HEK293 (cell line): ENCODE measurements at regions not wholly inside any gene's neighbourhood (a gene's known extent, or its start where the extent isn't known, plus 50 kb on each side); places are given as distances from the start of the nearest gene placed in this dataset.

Experiments used
- CTCF ChIA-PET: fragments of 350-600 bp; formaldehyde crosslinking; extraction: SDS; loops from one replicate; lab custom pipeline; 2021; ENCODE audit warnings: antibody characterized with exemption; lab: Yijun Ruan, JAX
- POLR2A ChIA-PET: fragments of 300-600 bp; formaldehyde crosslinking; extraction: SDS; loops from one replicate; lab custom pipeline; 2020; ENCODE audit warnings: antibody characterized with exemption, inconsistent platforms; lab: Yijun Ruan, JAX
- H3K27ac ChIP-seq: fragments of 200-500 bp; sonication (Bioruptor generic); 2 replicates; pipeline ENCODE4 v1.5.1; 2014; ENCODE audit warnings: low read depth, low read length, control low read depth, inconsistent platforms; ENCODE audit errors: extremely low read depth
- H3K36me3 ChIP-seq, 2 experiments: fragments of 200-500 bp in 1 of 2; sonication (Bioruptor generic) in 1 of 2; 1 replicate in 1 of 2; 2 replicates in 1 of 2; pipeline ENCODE4 v1.5.1; 2014 to 2017; ENCODE audit warnings: inconsistent platforms in 2 of 2, low read length in 2 of 2; ENCODE audit not compliant: control insufficient read depth in 2 of 2, insufficient read depth in 1 of 2
- H3K4me1 ChIP-seq: fragments of 200-500 bp; sonication (Bioruptor generic); 2 replicates; pipeline ENCODE4 v1.5.1; 2014; ENCODE audit warnings: mild to moderate bottlenecking, low read length, inconsistent platforms; ENCODE audit not compliant: control insufficient read depth, insufficient read depth
- H3K4me3 ChIP-seq: 2 replicates; pipeline ENCODE4 v1.5.1; 2011; ENCODE audit warnings: low read depth, mild to moderate bottlenecking, control low read depth, low read length, moderate library complexity
- H3K9me3 ChIP-seq: fragments of 200-500 bp; sonication (Bioruptor generic); 2 replicates; pipeline ENCODE4 v1.5.1; 2014; ENCODE audit warnings: low read depth, low read length, inconsistent platforms; ENCODE audit not compliant: control insufficient read depth, insufficient read depth
- AEBP2 ChIP-seq: fragments of 450-650 bp; formaldehyde crosslinking; IDR thresholded peaks from 2 replicates; pipeline ENCODE4 v1.5.1; 2016; ENCODE audit warnings: missing biosample characterization, missing genetic modification characterization, borderline replicate concordance
- GLI2 ChIP-seq: fragments of 450-650 bp; formaldehyde crosslinking; IDR thresholded peaks from 2 replicates; pipeline ENCODE4; 2017; ENCODE audit warnings: missing biosample characterization, missing genetic modification characterization, low read depth, borderline replicate concordance
- MYNN ChIP-seq: fragments of 450-650 bp; formaldehyde crosslinking; IDR thresholded peaks from 2 replicates; pipeline ENCODE4 v1.5.1; 2016; ENCODE audit warnings: missing biosample characterization, missing genetic modification characterization, borderline replicate concordance
- PRDM6 ChIP-seq: fragments of 450-650 bp; formaldehyde crosslinking; IDR thresholded peaks from 2 replicates; pipeline ENCODE4 v1.5.1; 2017; ENCODE audit warnings: missing biosample characterization, missing genetic modification characterization
- ZBTB49 ChIP-seq: fragments of 450-650 bp; formaldehyde crosslinking; IDR thresholded peaks from 2 replicates; pipeline ENCODE4 v1.5.1; 2016; ENCODE audit warnings: missing biosample characterization, missing genetic modification characterization, low read depth
- ZBTB7A ChIP-seq: fragments of 450-650 bp; formaldehyde crosslinking; IDR thresholded peaks from 2 replicates; pipeline ENCODE4 v1.5.1; 2016; ENCODE audit warnings: low read depth, missing biosample characterization, missing genetic modification characterization
- ZNF10 ChIP-seq: fragments of 450-650 bp; formaldehyde crosslinking; IDR thresholded peaks from 2 replicates; pipeline ENCODE4 v1.5.1; 2017; ENCODE audit warnings: missing biosample characterization, missing genetic modification characterization
- ZNF174 ChIP-seq: fragments of 450-650 bp; formaldehyde crosslinking; IDR thresholded peaks from 2 replicates; pipeline ENCODE4 v1.5.0; 2017; ENCODE audit warnings: missing biosample characterization, mild to moderate bottlenecking, missing genetic modification characterization
- ZNF18 ChIP-seq: fragments of 450-650 bp; formaldehyde crosslinking; IDR thresholded peaks from 2 replicates; pipeline ENCODE4 v1.5.1; 2016; ENCODE audit warnings: missing biosample characterization, missing genetic modification characterization
- ZNF19 ChIP-seq: fragments of 450-650 bp; formaldehyde crosslinking; IDR thresholded peaks from 2 replicates; pipeline ENCODE4; 2016; ENCODE audit warnings: missing biosample characterization, missing genetic modification characterization, low read depth
- ZNF221 ChIP-seq: fragments of 450-650 bp; formaldehyde crosslinking; IDR thresholded peaks from 2 replicates; pipeline ENCODE4 v1.5.1; 2017; ENCODE audit warnings: missing biosample characterization, missing genetic modification characterization, borderline replicate concordance
- ZNF239 ChIP-seq: fragments of 450-650 bp; formaldehyde crosslinking; IDR thresholded peaks from 2 replicates; pipeline ENCODE4 v1.5.1; 2016; ENCODE audit warnings: missing biosample characterization, missing genetic modification characterization
- ZNF280D ChIP-seq: fragments of 450-650 bp; formaldehyde crosslinking; IDR thresholded peaks from 2 replicates; pipeline ENCODE4 v1.5.1; 2016; ENCODE audit warnings: missing biosample characterization, missing genetic modification characterization
- ZNF354C ChIP-seq: fragments of 450-650 bp; formaldehyde crosslinking; IDR thresholded peaks from 2 replicates; pipeline ENCODE4 v1.5.1; 2016; ENCODE audit warnings: missing biosample characterization, missing genetic modification characterization, low read depth, borderline replicate concordance
- ZNF37A ChIP-seq: fragments of 450-650 bp; IDR thresholded peaks from 2 replicates; pipeline ENCODE4 v1.5.1; 2018; ENCODE audit warnings: missing biosample characterization, missing genetic modification characterization
- ZNF398 ChIP-seq: fragments of 450-650 bp; formaldehyde crosslinking; IDR thresholded peaks from 2 replicates; pipeline ENCODE4 v1.5.1; 2017; ENCODE audit warnings: missing biosample characterization, missing genetic modification characterization
- ZNF426 ChIP-seq: fragments of 450-650 bp; formaldehyde crosslinking; IDR thresholded peaks from 2 replicates; pipeline ENCODE4 v1.5.1; 2017; ENCODE audit warnings: missing biosample characterization, missing genetic modification characterization, mild to moderate bottlenecking, inconsistent platforms, moderate library complexity
- ZNF529 ChIP-seq: fragments of 450-650 bp; formaldehyde crosslinking; IDR thresholded peaks from 2 replicates; pipeline ENCODE4 v1.5.1; 2017; ENCODE audit warnings: missing genetic modification characterization, missing biosample characterization; ENCODE audit not compliant: insufficient replicate concordance
- ZNF571 ChIP-seq: fragments of 450-650 bp; formaldehyde crosslinking; IDR thresholded peaks from 2 replicates; pipeline ENCODE4 v1.5.0; 2017; ENCODE audit warnings: missing biosample characterization, missing genetic modification characterization
- ZNF610 ChIP-seq: fragments of 450-650 bp; formaldehyde crosslinking; IDR thresholded peaks from 2 replicates; pipeline ENCODE4 v1.5.1; 2016; ENCODE audit warnings: missing biosample characterization, missing genetic modification characterization, borderline replicate concordance
- ZNF624 ChIP-seq: fragments of 450-650 bp; formaldehyde crosslinking; IDR thresholded peaks from 2 replicates; pipeline ENCODE4 v1.5.1; 2017; ENCODE audit warnings: missing biosample characterization, missing genetic modification characterization
- ZNF830 ChIP-seq: fragments of 450-650 bp; IDR thresholded peaks from 2 replicates; pipeline ENCODE4 v1.5.0; 2018; ENCODE audit warnings: missing biosample characterization, missing genetic modification characterization, low read depth, mild to moderate bottlenecking, moderate library complexity

GRCh38 chr12:58766513-58766870 lies 153.8 kb downstream of the LRIG3 start (continued):
- TF ChIP-seq ZNF398 (tag by site-specific recombination) (no peak), ZNF19 (tag by site-specific recombination) (no peak), ZNF239 (tag by site-specific recombination) (no peak), ZNF174 (no peak), ZNF624 (tag by site-specific recombination) (no peak), ZNF830 (no peak), ZNF18 (no peak)

- Histone ChIP-seq H3K9me3 (no peaks in the 10 kb centered on the region), H3K4me1 (peaks cover 5% of the 10 kb centered on the region), H3K27ac (no peak overlapping the region)
- CTCF ChIA-PET = no interaction called here
- TF ChIP-seq ZNF571 (tag by site-specific recombination) = no peak
- TF ChIP-seq ZNF354C (tag by site-specific recombination) = no peak
- no peak for TF ChIP-seq ZNF280D (tag by site-specific recombination)
- TF ChIP-seq MYNN (tag by site-specific recombination) = no peak
- TF ChIP-seq ZNF426 (tag by site-specific recombination) = no peak
- no peak for TF ChIP-seq ZBTB49 (tag by site-specific recombination)
- TF ChIP-seq, all 188 proteins: peak for 0
- no peak overlapping the region for H3K4me3 ChIP-seq
- POLR2A ChIA-PET = no interaction called here
- no peaks in the 10 kb centered on the region for H3K36me3 ChIP-seq
Measured at GRCh38 chr12:58767496-58767895, 152.8 kb downstream of the LRIG3 start.

- CTCF ChIA-PET = no interaction called here
Measured at GRCh38 chr12:58773986-58774385, 146.3 kb downstream of the LRIG3 start.

More at GRCh38 chr12:58773986-58774385, 146.3 kb downstream of the LRIG3 start:
- TF ChIP-seq ZNF529 (no peak), ZNF221 (no peak), GLI2 (tag by site-specific recombination) (no peak), ZBTB7A (no peak), ZNF37A (tag by site-specific recombination) (no peak), PRDM6 (no peak), ZNF10 (tag by site-specific recombination) (no peak), ZNF610 (no peak), AEBP2 (tag by site-specific recombination) (no peak)
- Histone ChIP-seq H3K4me1 (no peaks in the 10 kb centered on the region), H3K4me3 (no peak overlapping the region), H3K9me3 (no peaks in the 10 kb centered on the region), H3K27ac (no peak overlapping the region), H3K36me3 (no peaks in the 10 kb centered on the region)
- POLR2A ChIA-PET = no interaction called here
